H1 (cell line): ENCODE measurements at regions not wholly inside any gene's neighbourhood (a gene's known extent, or its start where the extent isn't known, plus 50 kb on each side); places are given as distances from the start of the nearest gene placed in this dataset.

Source experiments
- CTCF ChIA-PET: fragments of 300-600 bp; sonication (Branson Sonifier 250); formaldehyde crosslinking; loops from one replicate; lab custom pipeline; 2021; ENCODE audit not compliant: partially characterized antibody; lab: Charles Lee
- POLR2A ChIA-PET: fragments of 300-600 bp; sonication (Branson Sonifier 250); formaldehyde crosslinking; loops from one replicate; lab custom pipeline; 2021; ENCODE audit warnings: inconsistent platforms; ENCODE audit not compliant: partially characterized antibody; lab: Charles Lee
- DNase-seq, 2 experiments: peaks; one replicate each; pipeline versions ENCODE4 v3.0.0 to v3.0.0-alpha.2; 2010 to 2022; ENCODE audit warnings: low spot score in 2 of 2, low read depth in 1 of 2, mixed read lengths in 1 of 2
- FAIRE-seq: peaks from 2 replicates; lab custom pipeline; 2011; peaks lifted over from hg19 to GRCh38; lab: Jason Lieb, UNC
- H2AFZ ChIP-seq: 2 replicates; pipeline ENCODE4 v1.8.1; 2012; ENCODE audit warnings: low read length, inconsistent platforms
- H2AK5ac ChIP-seq: 2 replicates; pipeline ENCODE4 v1.6.1; 2013; ENCODE audit warnings: low read depth, low read length
- H2BK120ac ChIP-seq: replicated peaks from 2 replicates; pipeline ENCODE3; 2013; ENCODE audit warnings: low read depth, low read length, inconsistent platforms
- H2BK12ac ChIP-seq: 2 replicates; pipeline ENCODE4 v1.6.1; 2013; ENCODE audit warnings: low read depth, low read length
- H2BK15ac ChIP-seq: 2 replicates; pipeline ENCODE4 v1.6.1; 2013; ENCODE audit warnings: low read length
- H2BK20ac ChIP-seq: 2 replicates; pipeline ENCODE4 v1.6.1; 2013; ENCODE audit warnings: low read length
- H2BK5ac ChIP-seq: 2 replicates; pipeline ENCODE4 v1.6.1; 2013; ENCODE audit warnings: low read depth, low read length
- H3K14ac ChIP-seq: 2 replicates; pipeline ENCODE4 v1.6.1; 2013; ENCODE audit warnings: inconsistent platforms; ENCODE audit not compliant: insufficient read length
- H3K18ac ChIP-seq: 2 replicates; pipeline ENCODE4 v1.6.1; 2013; ENCODE audit warnings: low read length; ENCODE audit errors: extremely low read depth
- H3K23ac ChIP-seq: 2 replicates; pipeline ENCODE4 v1.6.1; 2013; ENCODE audit warnings: inconsistent platforms; ENCODE audit not compliant: insufficient read length
- H3K23me2 ChIP-seq: 2 replicates; pipeline ENCODE4 v1.6.1; 2013; ENCODE audit warnings: low read depth, low read length
- H3K27ac ChIP-seq: 2 replicates; pipeline ENCODE4 v1.6.1; 2011; ENCODE audit warnings: low read depth, low read length, inconsistent platforms
- H3K27me3 ChIP-seq, 4 experiments: replicated peaks in 1 of 4; 1 replicate in 1 of 4; 2 replicates in 3 of 4; pipeline versions ENCODE4 v1.6.1 to v1.8.1; 2011 to 2013; ENCODE audit warnings: low read length in 3 of 4, mild to moderate bottlenecking in 3 of 4, inconsistent platforms in 2 of 4, mixed read lengths in 2 of 4, moderate library complexity in 1 of 4; ENCODE audit not compliant: control insufficient read depth in 3 of 4, insufficient read depth in 3 of 4; ENCODE audit errors: extremely low read depth in 1 of 4
- H3K36me3 ChIP-seq, 4 experiments: 2 replicates each; pipeline versions ENCODE4 v1.6.1 to v1.8.1; 2011 to 2013; ENCODE audit warnings: mild to moderate bottlenecking in 4 of 4, low read length in 3 of 4, moderate library complexity in 2 of 4, control low read depth in 1 of 4, inconsistent platforms in 1 of 4; ENCODE audit not compliant: insufficient read depth in 4 of 4, control insufficient read depth in 2 of 4
- H3K4ac ChIP-seq: replicated peaks from 2 replicates; pipeline ENCODE3; 2013; ENCODE audit warnings: low read length, low read depth, mixed read lengths, inconsistent platforms; ENCODE audit not compliant: insufficient read length
- H3K4me1 ChIP-seq, 4 experiments: replicated peaks in 1 of 4; 1 replicate in 1 of 4; 2 replicates in 3 of 4; pipeline versions ENCODE4 v1.6.1 to v1.8.1; 2011 to 2013; ENCODE audit warnings: low read length in 3 of 4, inconsistent platforms in 2 of 4, mixed read lengths in 1 of 4; ENCODE audit not compliant: insufficient read depth in 4 of 4, control insufficient read depth in 3 of 4
- H3K4me2 ChIP-seq, 2 experiments: 2 replicates each; pipeline versions ENCODE4 v1.6.1 to v1.8.1; 2011 to 2013; ENCODE audit warnings: low read depth in 2 of 2, low read length in 2 of 2, control low read depth in 1 of 2, inconsistent platforms in 1 of 2, mild to moderate bottlenecking in 1 of 2; ENCODE audit not compliant: insufficient read depth in 1 of 2
- H3K4me3 ChIP-seq, 4 experiments: fragments of 200-600, 300-600 bp in 1 of 4; sonication (generic), shearing (Covaris generic), sonication (Bioruptor Twin) in 1 of 4; 2 replicates each; pipeline versions ENCODE4 v1.5.1 to v1.8.1; 2011 to 2016; ENCODE audit warnings: low read length in 4 of 4, low read depth in 3 of 4, control low read depth in 2 of 4, inconsistent platforms in 2 of 4, mild to moderate bottlenecking in 2 of 4, mixed read lengths in 1 of 4, moderate library complexity in 1 of 4; ENCODE audit not compliant: insufficient read depth in 2 of 4; ENCODE audit errors: extremely low read depth in 1 of 4
- H3K56ac ChIP-seq: replicated peaks from 2 replicates; pipeline ENCODE3; 2013; ENCODE audit warnings: low read depth, mild to moderate bottlenecking, mixed read lengths, low read length, inconsistent platforms; ENCODE audit not compliant: insufficient read length
- H3K79me1 ChIP-seq: 2 replicates; pipeline ENCODE4 v1.6.1; 2013; ENCODE audit warnings: low read depth, low read length, control low read depth
- H3K79me2 ChIP-seq, 2 experiments: 2 replicates each; pipeline versions ENCODE4 v1.6.1 to v1.8.1; 2012 to 2013; ENCODE audit warnings: low read length in 2 of 2, mild to moderate bottlenecking in 2 of 2, inconsistent platforms in 1 of 2; ENCODE audit not compliant: insufficient read depth in 2 of 2, control insufficient read depth in 1 of 2
- H3K9ac ChIP-seq, 4 experiments: replicated peaks in 1 of 4; 1 replicate in 1 of 4; 2 replicates in 3 of 4; pipeline versions ENCODE4 v1.6.1 to v1.8.1; 2011 to 2013; ENCODE audit warnings: low read depth in 3 of 4, low read length in 3 of 4, control low read depth in 2 of 4, mild to moderate bottlenecking in 2 of 4, moderate library complexity in 2 of 4, inconsistent platforms in 1 of 4; ENCODE audit errors: extremely low read depth in 1 of 4
- H3K9me3 ChIP-seq, 2 experiments: 2 replicates each; pipeline versions ENCODE4 v1.6.1 to v1.8.1; 2012 to 2013; ENCODE audit warnings: mild to moderate bottlenecking in 2 of 2, moderate library complexity in 2 of 2, control low read depth in 1 of 2, inconsistent platforms in 1 of 2, low read depth in 1 of 2, low read length in 1 of 2, mixed read lengths in 1 of 2; ENCODE audit not compliant: insufficient read depth in 2 of 2
- H4K20me1 ChIP-seq, 2 experiments: replicated peaks in 1 of 2; 2 replicates each; pipeline versions ENCODE3 to v1.8.1; 2011 to 2013; ENCODE audit warnings: inconsistent platforms in 2 of 2, low read length in 2 of 2, mild to moderate bottlenecking in 1 of 2; ENCODE audit not compliant: insufficient read depth in 2 of 2, control insufficient read depth in 1 of 2
- H4K5ac ChIP-seq: 2 replicates; pipeline ENCODE4 v1.6.1; 2013; ENCODE audit warnings: low read length, low read depth, mixed read lengths, inconsistent platforms; ENCODE audit not compliant: insufficient read length
- H4K8ac ChIP-seq: 2 replicates; pipeline ENCODE4 v1.8.0; 2013; ENCODE audit warnings: mild to moderate bottlenecking, moderate library complexity, low read length, inconsistent platforms; ENCODE audit not compliant: insufficient read depth; ENCODE audit errors: extremely low read depth
- H4K91ac ChIP-seq: replicated peaks from 2 replicates; pipeline ENCODE3; 2013; ENCODE audit warnings: low read length, mixed read lengths, inconsistent platforms; ENCODE audit not compliant: insufficient read length
- BACH1 ChIP-seq: IDR thresholded peaks from 2 replicates; pipeline ENCODE4 v1.6.1; 2012; ENCODE audit warnings: low read length, improper control_type of control experiment
- BCL11A ChIP-seq, 2 experiments: IDR thresholded peaks; one replicate each; pipeline ENCODE4 v1.6.1; 2011; ENCODE audit warnings: low read depth in 2 of 2, low read length in 2 of 2, mild to moderate bottlenecking in 2 of 2
- BRCA1 ChIP-seq: IDR thresholded peaks from 2 replicates; pipeline ENCODE4 v1.6.1; 2012; ENCODE audit warnings: low read depth, low read length, improper control_type of control experiment
- EP300 ChIP-seq, 2 experiments: IDR thresholded peaks; 1 replicate in 1 of 2; 2 replicates in 1 of 2; pipeline ENCODE4 v1.6.1; 2011 to 2012; ENCODE audit warnings: low read depth in 2 of 2, low read length in 2 of 2, mild to moderate bottlenecking in 2 of 2, borderline replicate concordance in 1 of 2, inconsistent platforms in 1 of 2, moderate library complexity in 1 of 2
- GTF2F1 ChIP-seq: IDR thresholded peaks from 2 replicates; pipeline ENCODE4 v1.6.1; 2012; ENCODE audit warnings: low read depth, low read length, improper control_type of control experiment, borderline replicate concordance
- HDAC2 ChIP-seq, 2 experiments: fragments of 300-600 bp in 1 of 2; sonication (generic) in 1 of 2; IDR thresholded peaks; 2 replicates each; pipeline ENCODE4 v1.6.1; 2011 to 2012; ENCODE audit warnings: low read depth in 2 of 2, low read length in 2 of 2, mild to moderate bottlenecking in 2 of 2, moderate library complexity in 2 of 2, borderline replicate concordance in 1 of 2, inconsistent platforms in 1 of 2
- NRF1 ChIP-seq: IDR thresholded peaks from 2 replicates; pipeline ENCODE4 v1.6.1; 2011; ENCODE audit warnings: mild to moderate bottlenecking, low read depth, low read length, improper control_type of control experiment
- PHF8 ChIP-seq: fragments of 200-600 bp; sonication (generic); conservative IDR thresholded peaks from 2 replicates; pipeline ENCODE4 v1.7.1; 2012; ENCODE audit warnings: low read depth, mild to moderate bottlenecking, inconsistent platforms, low read length, moderate library complexity
- POLR2AphosphoS5 ChIP-seq: IDR thresholded peaks from 2 replicates; pipeline ENCODE4 v1.6.1; 2011; ENCODE audit warnings: low read depth, low read length
- RAD21 ChIP-seq, 2 experiments: IDR thresholded peaks in 1 of 2; conservative IDR thresholded peaks in 1 of 2; 2 replicates each; pipeline ENCODE4 v1.6.1; 2011; ENCODE audit warnings: low read depth in 2 of 2, low read length in 2 of 2, improper control_type of control experiment in 1 of 2, inconsistent platforms in 1 of 2, mild to moderate bottlenecking in 1 of 2, moderate library complexity in 1 of 2
- SAP30 ChIP-seq: fragments of 300-600 bp; sonication (generic); IDR thresholded peaks from 2 replicates; pipeline ENCODE4 v1.7.1; 2012; ENCODE audit warnings: low read length, moderate library complexity, mild to moderate bottlenecking, inconsistent platforms; ENCODE audit not compliant: insufficient read depth, insufficient replicate concordance
- SIRT6 ChIP-seq: IDR thresholded peaks from one replicate; pipeline ENCODE4 v1.7.1; 2012; ENCODE audit warnings: low read length, inconsistent platforms
- SIX5 ChIP-seq: IDR thresholded peaks from 2 replicates; pipeline ENCODE4 v1.6.1; 2011; ENCODE audit warnings: mild to moderate bottlenecking, low read depth, low read length
- SP2 ChIP-seq: IDR thresholded peaks from 2 replicates; pipeline ENCODE4 v1.6.1; 2012; ENCODE audit warnings: mild to moderate bottlenecking, low read length, inconsistent platforms
- SRF ChIP-seq: IDR thresholded peaks from 2 replicates; pipeline ENCODE4 v1.6.1; 2011; ENCODE audit warnings: mild to moderate bottlenecking, low read depth, low read length, moderate library complexity
- TEAD4 ChIP-seq: IDR thresholded peaks from 2 replicates; pipeline ENCODE4 v1.6.1; 2012; ENCODE audit warnings: low read depth, low read length, inconsistent platforms, mixed read lengths
- YY1 ChIP-seq: IDR thresholded peaks from 2 replicates; pipeline ENCODE4 v1.6.1; 2011; ENCODE audit warnings: low read depth, mild to moderate bottlenecking, low read length

DNA sequence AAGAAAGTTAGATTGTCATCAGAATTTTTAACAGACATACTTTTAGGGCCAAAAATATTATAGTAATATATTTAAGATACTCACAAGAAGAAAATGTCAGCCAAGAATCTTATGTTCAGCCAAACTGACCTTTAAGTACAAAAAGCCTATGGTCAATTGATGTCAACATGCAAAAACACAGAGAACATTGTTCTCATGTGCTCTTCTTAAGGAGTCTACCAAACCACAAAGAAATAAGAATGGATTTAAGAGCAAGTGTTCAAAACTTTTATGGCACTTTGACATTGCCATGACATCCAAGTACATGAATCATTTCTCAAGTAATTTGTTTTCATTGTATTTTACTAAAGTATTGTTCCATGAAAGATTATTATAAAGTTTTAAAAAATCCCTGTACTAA is 180.4 kb downstream of the TMEM26 start:
- no peaks in the 10 kb centered on the region for H3K9me3 ChIP-seq
- H3K23me2 ChIP-seq: no peaks in the 10 kb centered on the region
- TF ChIP-seq SP2 (no peak), HDAC2 (IDR thresholded peaks at IDR 0.05; ENCODE audit: borderline replicate concordance in 1 of 2, low read depth in 2 of 2, low read length in 2 of 2) (no peak), SAP30 (no peak), YY1 (no peak), SIX5 (no peak), BRCA1 (no peak), POLR2AphosphoS5 (no peak), SIRT6 (no peak), SRF (no peak), EP300 (IDR thresholded peaks at IDR 0.05; ENCODE audit: borderline replicate concordance in 1 of 2, low read depth in 2 of 2, low read length in 2 of 2) (no peak), BACH1 (no peak), NRF1 (no peak), PHF8 (no peak), RAD21 (IDR thresholded peaks at IDR 0.05 in 1 of 2, conservative IDR thresholded peaks at IDR 0.05 in 1 of 2; ENCODE audit: low read depth in 2 of 2, low read length in 2 of 2) (no peak), TEAD4 (no peak), BCL11A (IDR thresholded peaks at IDR 0.05; ENCODE audit: low read depth in 2 of 2, low read length in 2 of 2) (no peak), GTF2F1 (no peak)

More for the DNA sequence above, 180.4 kb downstream of the TMEM26 start:
- no peak overlapping the region for H3K4ac ChIP-seq
- no peak overlapping the region for H2AFZ ChIP-seq
- no peak overlapping the region for H2BK5ac ChIP-seq
- H2BK12ac ChIP-seq: no peak overlapping the region
- no peak overlapping the region for H3K23ac ChIP-seq
- CTCF ChIA-PET: interaction anchor here (1.3 to 1.8 kb wide), 4 partner anchors 11 to 458 kb away, joined by 3 to 6 read pairs (median 4); no protein-coding TSS in a partner anchor
- H3K9ac ChIP-seq: no peak overlapping the region
- no peaks in the 10 kb centered on the region for H3K27me3 ChIP-seq
- DNase-seq (no peak), FAIRE-seq (no peak)
- H3K4me1 ChIP-seq: no peaks in the 10 kb centered on the region
- no peaks in the 10 kb centered on the region for H3K79me2 ChIP-seq
- no peak overlapping the region for H4K8ac ChIP-seq
- no peaks in the 10 kb centered on the region for H3K79me1 ChIP-seq
- no peak overlapping the region for H2AK5ac ChIP-seq
- H2BK120ac ChIP-seq: no peak overlapping the region
- no peak overlapping the region for H2BK20ac ChIP-seq
- no peak overlapping the region for H3K4me2 ChIP-seq
- H2BK15ac ChIP-seq: no peak overlapping the region
- no peak overlapping the region for H3K27ac ChIP-seq
- H3K56ac ChIP-seq: no peak overlapping the region
- H4K91ac ChIP-seq: no peak overlapping the region
- no peaks in the 10 kb centered on the region for H3K36me3 ChIP-seq
- H4K5ac ChIP-seq: no peak overlapping the region
- H4K20me1 ChIP-seq: no peaks in the 10 kb centered on the region
- no peak overlapping the region for H3K14ac ChIP-seq
- POLR2A ChIA-PET: no interaction called here
- H3K4me3 ChIP-seq: no peak overlapping the region
- no peak overlapping the region for H3K18ac ChIP-seq
